ENCODE measurements at regions not wholly inside any gene's neighbourhood (a gene's known extent, or its start where the extent isn't known, plus 50 kb on each side); places are given as distances from the start of the nearest gene placed in this dataset.

- TF ChIP-seq POLR2A (IDR thresholded peaks at IDR 0.05; ENCODE audit: low read length) (no peak), JUN (IDR thresholded peaks at IDR 0.05) (no peak), GATA3 (IDR thresholded peaks at IDR 0.05; ENCODE audit: borderline replicate concordance) (no peak), KDM5A (IDR thresholded peaks at IDR 0.05) (no peak), EP300 (IDR thresholded peaks at IDR 0.05) (no peak), CTCF (IDR thresholded peaks at IDR 0.05) (no peak), PHF8 (IDR thresholded peaks at IDR 0.05; ENCODE audit: borderline replicate concordance, low read depth) (no peak), SREBF2 (IDR thresholded peaks at IDR 0.05) (no peak), MAX (IDR thresholded peaks at IDR 0.05) (no peak), SMC3 (IDR thresholded peaks at IDR 0.05) (no peak)
Observed at GRCh38 chr2:84169871-84170270, 289.2 kb downstream of the SUCLG1 start.
